Kasumi-1 (cell line): ENCODE measurements at regions not wholly inside any gene's neighbourhood (a gene's known extent, or its start where the extent isn't known, plus 50 kb on each side); places are given as distances from the start of the nearest gene placed in this dataset.
A peak's percentile ranks its signal among the peaks of the same experiment; 100 is the strongest.

Experiments
- DNase-seq, 2 experiments: peaks; one replicate each; lab custom pipeline; 2025; lab: John Stamatoyannopoulos, UW

GRCh38 chr2:129133692-129134641 lies 815.3 kb upstream of the HS6ST1 start:
- no peak for DNase-seq

- peak; percentile 31 to 42 for DNase-seq
These were observed 816.3 kb upstream of the HS6ST1 start for GRCh38 chr2:129135017-129135416.

- DNase-seq = no peak
These were observed 820.7 kb upstream of the HS6ST1 start for GRCh38 chr2:129139380-129139779.

- no peak for DNase-seq
These were observed 823.8 kb upstream of the HS6ST1 start for GRCh38 chr2:129142465-129142864.

GRCh38 chr2:129144082-129144791 lies 825.6 kb upstream of the HS6ST1 start:
- no peak for DNase-seq

GRCh38 chr2:129152514-129152913 lies 827.0 kb upstream of the RAB6C start:
- DNase-seq = no peak

- DNase-seq = peak; percentile 75 to 77
These were observed 818.6 kb upstream of the RAB6C start for GRCh38 chr2:129160879-129161278.

- DNase-seq = no peak
These were observed 815.1 kb upstream of the RAB6C start for GRCh38 chr2:129164220-129164949.

- DNase-seq = no peak
These were observed 814.5 kb upstream of the RAB6C start for GRCh38 chr2:129165006-129165405.

- no peak for DNase-seq
These were observed 812.0 kb upstream of the RAB6C start for GRCh38 chr2:129167456-129167855.

- DNase-seq = no peak
These were observed 808.9 kb upstream of the RAB6C start for GRCh38 chr2:129170570-129170969.

- no peak for DNase-seq
These were observed 805.3 kb upstream of the RAB6C start for GRCh38 chr2:129174143-129174542.

GRCh38 chr2:129175051-129175450 lies 804.4 kb upstream of the RAB6C start:
- no peak for DNase-seq

- no peak for DNase-seq
These were observed 803.1 kb upstream of the RAB6C start for GRCh38 chr2:129176375-129176774.

GRCh38 chr2:129178356-129178755 lies 801.1 kb upstream of the RAB6C start:
- no peak for DNase-seq

- no peak for DNase-seq
These were observed 800.3 kb upstream of the RAB6C start for GRCh38 chr2:129179199-129179598.

- no peak for DNase-seq
These were observed 799.2 kb upstream of the RAB6C start for GRCh38 chr2:129180124-129180716.

- no peak for DNase-seq
These were observed 798.0 kb upstream of the RAB6C start for GRCh38 chr2:129181433-129181832.

GRCh38 chr2:129181963-129182362 lies 797.5 kb upstream of the RAB6C start:
- no peak for DNase-seq

- DNase-seq = no peak
These were observed 792.1 kb upstream of the RAB6C start for GRCh38 chr2:129187343-129187742.

GRCh38 chr2:129188451-129188850 lies 791.0 kb upstream of the RAB6C start:
- DNase-seq = no peak
